ENCODE measurements at regions not wholly inside any gene's neighbourhood (a gene's known extent, or its start where the extent isn't known, plus 50 kb on each side); places are given as distances from the start of the nearest gene placed in this dataset.

DNA sequence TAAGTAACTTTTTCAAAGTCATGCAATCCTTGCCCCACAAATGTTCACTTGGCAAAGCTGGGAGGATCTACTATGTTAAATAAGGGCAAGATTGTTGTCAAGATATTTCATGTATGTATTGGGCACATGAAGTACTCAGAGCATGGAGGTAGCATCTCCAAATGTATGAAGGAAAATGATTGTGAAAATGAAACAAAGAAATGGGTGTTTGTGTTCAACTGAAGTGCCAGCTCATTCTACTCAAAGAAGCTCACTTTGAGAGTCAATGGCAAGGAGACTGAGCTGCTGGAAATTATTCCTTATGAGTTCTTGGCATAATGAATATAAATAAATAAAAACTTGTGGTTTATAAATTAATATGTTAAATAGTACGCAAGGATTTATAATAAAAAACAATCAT, 124.5 kb upstream of the ARSJ start:
- no peaks in the 10 kb centered on the region for H3K36me3 ChIP-seq (ENCODE audit: control insufficient read depth, insufficient read depth, low read length)
- no peak overlapping the region for H3K4me3 ChIP-seq (replicated peaks; ENCODE audit: low read depth, low read length)
- no peak for DNase-seq (ENCODE audit: extremely low read depth, insufficient read length)
- H3K27me3 ChIP-seq (replicated peaks; ENCODE audit: control insufficient read depth, insufficient read depth, low read length), result no peaks in the 10 kb centered on the region
- TF ChIP-seq, protein P1, sequence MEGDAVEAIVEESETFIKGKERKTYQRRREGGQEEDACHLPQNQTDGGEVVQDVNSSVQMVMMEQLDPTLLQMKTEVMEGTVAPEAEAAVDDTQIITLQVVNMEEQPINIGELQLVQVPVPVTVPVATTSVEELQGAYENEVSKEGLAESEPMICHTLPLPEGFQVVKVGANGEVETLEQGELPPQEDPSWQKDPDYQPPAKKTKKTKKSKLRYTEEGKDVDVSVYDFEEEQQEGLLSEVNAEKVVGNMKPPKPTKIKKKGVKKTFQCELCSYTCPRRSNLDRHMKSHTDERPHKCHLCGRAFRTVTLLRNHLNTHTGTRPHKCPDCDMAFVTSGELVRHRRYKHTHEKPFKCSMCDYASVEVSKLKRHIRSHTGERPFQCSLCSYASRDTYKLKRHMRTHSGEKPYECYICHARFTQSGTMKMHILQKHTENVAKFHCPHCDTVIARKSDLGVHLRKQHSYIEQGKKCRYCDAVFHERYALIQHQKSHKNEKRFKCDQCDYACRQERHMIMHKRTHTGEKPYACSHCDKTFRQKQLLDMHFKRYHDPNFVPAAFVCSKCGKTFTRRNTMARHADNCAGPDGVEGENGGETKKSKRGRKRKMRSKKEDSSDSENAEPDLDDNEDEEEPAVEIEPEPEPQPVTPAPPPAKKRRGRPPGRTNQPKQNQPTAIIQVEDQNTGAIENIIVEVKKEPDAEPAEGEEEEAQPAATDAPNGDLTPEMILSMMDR (IDR thresholded peaks at IDR 0.05; ENCODE audit: insufficient read depth, low read length, poor library complexity, severe bottlenecking), result no peak

GRCh38 chr4:114108869-114109268, 129.4 kb upstream of the ARSJ start:
- TF ChIP-seq, protein P1 (IDR thresholded peaks at IDR 0.05; ENCODE audit: insufficient read depth, low read length, poor library complexity, severe bottlenecking), result no peak
- DNase-seq (ENCODE audit: extremely low read depth, insufficient read length), result no peak
- H3K36me3 ChIP-seq (ENCODE audit: control insufficient read depth, insufficient read depth, low read length), result no peaks in the 10 kb centered on the region
- no peak overlapping the region for H3K4me3 ChIP-seq (replicated peaks; ENCODE audit: low read depth, low read length)
- no peaks in the 10 kb centered on the region for H3K27me3 ChIP-seq (replicated peaks; ENCODE audit: control insufficient read depth, insufficient read depth, low read length)

DNA sequence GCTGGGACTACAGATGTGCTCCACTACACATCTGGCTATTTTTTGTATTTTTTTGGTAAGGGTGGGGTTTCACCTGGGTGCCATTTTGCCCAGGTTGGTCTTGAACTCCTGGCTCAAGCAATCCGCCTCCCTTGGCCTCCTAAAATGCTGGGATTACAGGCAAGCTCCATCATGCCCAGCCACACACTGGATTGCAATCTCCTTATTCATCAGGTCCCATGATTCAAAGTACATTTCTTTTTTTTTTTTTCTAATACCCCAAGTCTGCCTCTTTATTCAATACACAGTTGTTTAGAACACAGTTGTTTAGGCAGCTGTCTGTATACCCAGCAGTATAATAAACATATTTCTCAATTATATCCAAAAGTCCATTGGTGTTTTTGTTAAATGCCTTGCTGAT, 130.3 kb upstream of the ARSJ start:
- Histone ChIP-seq H3K4me3 (replicated peaks; ENCODE audit: low read depth, low read length) (no peak overlapping the region), H3K27me3 (replicated peaks; ENCODE audit: control insufficient read depth, insufficient read depth, low read length) (no peaks in the 10 kb centered on the region), H3K36me3 (ENCODE audit: control insufficient read depth, insufficient read depth, low read length) (no peaks in the 10 kb centered on the region)
- DNase-seq (ENCODE audit: extremely low read depth, insufficient read length), result no peak
- TF ChIP-seq, protein P1 (IDR thresholded peaks at IDR 0.05; ENCODE audit: insufficient read depth, low read length, poor library complexity, severe bottlenecking), result no peak

DNA sequence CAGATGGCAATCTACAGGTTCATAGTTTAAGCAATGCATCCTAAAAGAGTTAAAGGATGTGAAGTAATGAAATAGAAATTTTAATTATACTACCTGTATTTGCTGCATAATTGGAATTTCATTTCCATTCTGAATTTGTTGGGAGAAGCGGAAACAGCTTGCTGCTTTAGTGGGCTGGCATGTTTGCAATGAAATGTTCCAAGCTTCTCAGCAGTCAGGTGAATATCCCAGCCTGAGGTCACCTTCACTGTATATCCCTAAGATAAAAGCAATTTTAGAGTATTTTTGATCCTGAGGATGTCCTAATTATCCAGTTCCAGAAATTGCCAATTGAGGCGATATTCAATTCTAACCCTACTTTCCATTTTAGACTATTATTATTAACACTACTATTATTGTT, 136.1 kb upstream of the ARSJ start:
- TF ChIP-seq, protein P1 (IDR thresholded peaks at IDR 0.05; ENCODE audit: insufficient read depth, low read length, poor library complexity, severe bottlenecking), result no peak
- no peak overlapping the region for H3K4me3 ChIP-seq (replicated peaks; ENCODE audit: low read depth, low read length)
- H3K36me3 ChIP-seq (ENCODE audit: control insufficient read depth, insufficient read depth, low read length), result no peaks in the 10 kb centered on the region
- H3K27me3 ChIP-seq (replicated peaks; ENCODE audit: control insufficient read depth, insufficient read depth, low read length), result no peaks in the 10 kb centered on the region
- no peak for DNase-seq (ENCODE audit: extremely low read depth, insufficient read length)

GRCh38 chr4:114116861-114117260, 137.4 kb upstream of the ARSJ start:
- TF ChIP-seq, protein P1 (IDR thresholded peaks at IDR 0.05; ENCODE audit: insufficient read depth, low read length, poor library complexity, severe bottlenecking), result no peak
- no peaks in the 10 kb centered on the region for H3K36me3 ChIP-seq (ENCODE audit: control insufficient read depth, insufficient read depth, low read length)
- no peak for DNase-seq (ENCODE audit: extremely low read depth, insufficient read length)
- no peak overlapping the region for H3K4me3 ChIP-seq (replicated peaks; ENCODE audit: low read depth, low read length)
- H3K27me3 ChIP-seq (replicated peaks; ENCODE audit: control insufficient read depth, insufficient read depth, low read length), result no peaks in the 10 kb centered on the region

GRCh38 chr4:114121221-114121620, 141.8 kb upstream of the ARSJ start:
- TF ChIP-seq, protein P1 (IDR thresholded peaks at IDR 0.05; ENCODE audit: insufficient read depth, low read length, poor library complexity, severe bottlenecking), result no peak
- DNase-seq (ENCODE audit: extremely low read depth, insufficient read length), result no peak
- H3K4me3 ChIP-seq (replicated peaks; ENCODE audit: low read depth, low read length), result no peak overlapping the region
- H3K36me3 ChIP-seq (ENCODE audit: control insufficient read depth, insufficient read depth, low read length), result no peaks in the 10 kb centered on the region
- no peaks in the 10 kb centered on the region for H3K27me3 ChIP-seq (replicated peaks; ENCODE audit: control insufficient read depth, insufficient read depth, low read length)
